Smooth muscle cell (in vitro differentiated cells): ENCODE measurements at regions not wholly inside any gene's neighbourhood (a gene's known extent, or its start where the extent isn't known, plus 50 kb on each side); places are given as distances from the start of the nearest gene placed in this dataset.

Experiments
- DNase-seq: peaks from one replicate; lab custom pipeline; 2025; ENCODE audit not compliant: unreplicated experiment; lab: John Stamatoyannopoulos, UW
- H2AFZ ChIP-seq: fragments of 200-600 bp; sonication (generic); 2 replicates; pipeline ENCODE4 v1.6.0; 2016; ENCODE audit warnings: antibody characterized with exemption, low read depth, mild to moderate bottlenecking
- H3F3A ChIP-seq: fragments of 200-600 bp; sonication (generic); 2 replicates; pipeline ENCODE4 v1.6.0; 2017; ENCODE audit warnings: antibody characterized with exemption, low read depth
- H3K27ac ChIP-seq: fragments of 200-600 bp; sonication (generic); 2 replicates; pipeline ENCODE4 v1.5.1; 2016; ENCODE audit warnings: low read depth, mild to moderate bottlenecking
- H3K27me3 ChIP-seq: fragments of 200-600 bp; sonication (generic); 2 replicates; pipeline ENCODE4 v1.6.1; 2016; ENCODE audit warnings: low read depth, mild to moderate bottlenecking
- H3K36me3 ChIP-seq: fragments of 200-600 bp; sonication (generic); 2 replicates; pipeline ENCODE4 v1.5.1; 2016; ENCODE audit warnings: low read depth
- H3K4me1 ChIP-seq: fragments of 200-600 bp; sonication (generic); 2 replicates; pipeline ENCODE4 v1.5.1; 2016; ENCODE audit warnings: low read depth
- H3K4me2 ChIP-seq: fragments of 200-600 bp; sonication (generic); 2 replicates; pipeline ENCODE4 v1.6.0; 2016; ENCODE audit warnings: mild to moderate bottlenecking
- H3K4me3 ChIP-seq: fragments of 200-600 bp; sonication (generic); 2 replicates; pipeline ENCODE4 v1.5.1; 2016; ENCODE audit warnings: mild to moderate bottlenecking
- H3K79me2 ChIP-seq: fragments of 200-600 bp; sonication (generic); 2 replicates; pipeline ENCODE4 v1.6.0; 2016; ENCODE audit warnings: low read depth, mild to moderate bottlenecking
- H3K9ac ChIP-seq: fragments of 200-600 bp; sonication (generic); 2 replicates; pipeline ENCODE4 v1.6.0; 2016; ENCODE audit warnings: low read depth
- H3K9me3 ChIP-seq: fragments of 200-600 bp; sonication (generic); replicated peaks from 2 replicates; pipeline ENCODE4 v1.5.1; 2016; ENCODE audit warnings: low read depth
- H4K20me1 ChIP-seq: fragments of 200-600 bp; sonication (generic); 2 replicates; pipeline ENCODE4 v1.6.0; 2016; ENCODE audit warnings: low read depth
- WGBS: methylation state at CpG from one replicate; pipeline ENCODE4 v1.1.7; 2016; ENCODE audit warnings: low lambda C conversion rate; 5-methylcytosine and 5-hydroxymethylcytosine counted together
- TF ChIP-seq, protein P1 (sequence below): fragments of 200-600 bp; sonication (generic); IDR thresholded peaks from 2 replicates; pipeline ENCODE4 v1.5.1; 2017; ENCODE audit warnings: borderline replicate concordance, mild to moderate bottlenecking, antibody characterized with exemption; ENCODE audit not compliant: insufficient read depth, poor library complexity, severe bottlenecking

DNA sequence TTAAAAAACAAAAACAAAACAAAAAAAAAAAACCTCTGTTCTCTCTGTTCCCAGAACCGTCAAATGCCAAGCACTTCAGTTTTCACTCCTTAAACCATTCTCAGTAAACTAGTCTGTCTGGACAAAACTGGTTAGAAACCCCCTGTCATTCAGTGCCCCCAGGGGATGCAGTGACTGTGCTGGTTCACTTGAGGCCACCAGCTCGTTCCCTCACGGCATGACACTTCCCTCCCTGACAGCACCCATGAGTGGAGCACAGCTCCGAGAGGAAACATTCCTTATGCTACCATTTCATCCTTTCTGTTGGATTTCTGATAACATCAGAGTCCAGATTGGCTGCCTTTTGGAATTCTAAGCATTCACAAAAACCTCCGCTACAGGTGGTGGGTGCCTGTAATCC is 244.0 kb upstream of the TPM1 start:
- H2AFZ ChIP-seq = no peak overlapping the region

DNA sequence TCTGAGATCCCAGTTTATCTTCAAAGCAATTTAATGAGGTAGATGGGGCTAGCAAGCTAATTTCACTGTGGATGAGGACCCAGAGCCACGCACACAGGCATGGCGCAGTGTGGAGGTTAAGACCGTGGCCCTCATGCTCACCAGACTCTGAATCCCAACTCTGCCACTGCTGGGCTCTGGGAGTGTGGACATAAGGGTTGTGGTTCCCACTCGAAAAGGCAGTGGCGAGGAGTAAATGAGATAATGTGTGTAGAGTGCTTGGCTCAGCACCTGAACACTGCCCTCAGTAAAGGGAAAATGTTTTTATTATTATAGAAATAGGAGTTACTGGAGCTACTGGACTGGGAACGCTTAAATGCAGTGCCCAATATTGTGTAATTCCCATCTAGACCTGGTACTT is 243.5 kb upstream of the TPM1 start:
- WGBS = 92% methylated on average over 6 of the region's 6 CpGs
- no peaks in the 10 kb centered on the region for H3F3A ChIP-seq
- no peak overlapping the region for H3K4me2 ChIP-seq
- H3K27me3 ChIP-seq = no peaks in the 10 kb centered on the region
- no peaks in the 10 kb centered on the region for H3K9me3 ChIP-seq
- no peak overlapping the region for H3K4me3 ChIP-seq
- TF ChIP-seq, protein P1, sequence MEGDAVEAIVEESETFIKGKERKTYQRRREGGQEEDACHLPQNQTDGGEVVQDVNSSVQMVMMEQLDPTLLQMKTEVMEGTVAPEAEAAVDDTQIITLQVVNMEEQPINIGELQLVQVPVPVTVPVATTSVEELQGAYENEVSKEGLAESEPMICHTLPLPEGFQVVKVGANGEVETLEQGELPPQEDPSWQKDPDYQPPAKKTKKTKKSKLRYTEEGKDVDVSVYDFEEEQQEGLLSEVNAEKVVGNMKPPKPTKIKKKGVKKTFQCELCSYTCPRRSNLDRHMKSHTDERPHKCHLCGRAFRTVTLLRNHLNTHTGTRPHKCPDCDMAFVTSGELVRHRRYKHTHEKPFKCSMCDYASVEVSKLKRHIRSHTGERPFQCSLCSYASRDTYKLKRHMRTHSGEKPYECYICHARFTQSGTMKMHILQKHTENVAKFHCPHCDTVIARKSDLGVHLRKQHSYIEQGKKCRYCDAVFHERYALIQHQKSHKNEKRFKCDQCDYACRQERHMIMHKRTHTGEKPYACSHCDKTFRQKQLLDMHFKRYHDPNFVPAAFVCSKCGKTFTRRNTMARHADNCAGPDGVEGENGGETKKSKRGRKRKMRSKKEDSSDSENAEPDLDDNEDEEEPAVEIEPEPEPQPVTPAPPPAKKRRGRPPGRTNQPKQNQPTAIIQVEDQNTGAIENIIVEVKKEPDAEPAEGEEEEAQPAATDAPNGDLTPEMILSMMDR = no peak
- no peak overlapping the region for H2AFZ ChIP-seq
- H3K79me2 ChIP-seq = no peaks in the 10 kb centered on the region
- H3K4me1 ChIP-seq = no peaks in the 10 kb centered on the region
- H4K20me1 ChIP-seq = no peaks in the 10 kb centered on the region
- H3K36me3 ChIP-seq = no peaks in the 10 kb centered on the region
- no peak for DNase-seq
- H3K9ac ChIP-seq = no peak overlapping the region
- H3K27ac ChIP-seq = no peak overlapping the region

More for the DNA sequence above, 244.0 kb upstream of the TPM1 start:
- Histone ChIP-seq H3K79me2 (no peaks in the 10 kb centered on the region), H3K4me1 (no peaks in the 10 kb centered on the region), H3K9me3 (no peaks in the 10 kb centered on the region), H4K20me1 (no peaks in the 10 kb centered on the region), H3K36me3 (no peaks in the 10 kb centered on the region), H3F3A (no peaks in the 10 kb centered on the region), H3K27ac (no peak overlapping the region), H3K9ac (no peak overlapping the region), H3K27me3 (no peaks in the 10 kb centered on the region), H3K4me2 (no peak overlapping the region), H3K4me3 (no peak overlapping the region)
- no peak for DNase-seq
- TF ChIP-seq, protein P1 = no peak
- 75% methylated on average over 5 of the region's 5 CpGs for WGBS

DNA sequence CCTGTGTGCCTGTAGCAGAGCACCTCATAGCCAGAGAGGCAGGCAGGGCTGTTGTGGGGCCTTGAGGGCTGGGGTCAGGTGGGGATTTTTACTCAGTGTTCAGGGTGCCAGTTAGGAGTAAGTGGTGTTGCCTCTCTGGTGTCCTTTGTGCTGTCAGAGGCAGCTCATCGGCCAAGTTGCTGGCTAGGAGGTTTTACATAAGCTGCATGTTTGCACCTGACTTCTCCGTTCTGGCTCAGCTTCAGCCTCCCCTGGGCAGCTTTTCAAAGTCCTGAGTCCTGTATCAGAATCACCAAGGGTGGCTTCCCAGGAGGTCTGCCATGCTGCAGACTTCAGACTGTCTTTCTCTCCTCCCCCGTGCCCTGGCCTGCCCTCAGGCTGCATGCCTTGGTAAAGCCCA is 242.6 kb upstream of the TPM1 start:
- H3K4me3 ChIP-seq = no peak overlapping the region
- H3K36me3 ChIP-seq = no peaks in the 10 kb centered on the region
- H3K4me2 ChIP-seq = no peak overlapping the region
- H3K4me1 ChIP-seq = no peaks in the 10 kb centered on the region
- no peak overlapping the region for H3K27ac ChIP-seq
- no peak overlapping the region for H2AFZ ChIP-seq
- no peak overlapping the region for H3K9ac ChIP-seq
- 92% methylated on average over 3 of the region's 3 CpGs for WGBS
- no peaks in the 10 kb centered on the region for H3K9me3 ChIP-seq
- no peaks in the 10 kb centered on the region for H3K79me2 ChIP-seq
- H3F3A ChIP-seq = no peaks in the 10 kb centered on the region
- H4K20me1 ChIP-seq = no peaks in the 10 kb centered on the region
- TF ChIP-seq, protein P1 = no peak
- DNase-seq = no peak
- no peaks in the 10 kb centered on the region for H3K27me3 ChIP-seq

DNA sequence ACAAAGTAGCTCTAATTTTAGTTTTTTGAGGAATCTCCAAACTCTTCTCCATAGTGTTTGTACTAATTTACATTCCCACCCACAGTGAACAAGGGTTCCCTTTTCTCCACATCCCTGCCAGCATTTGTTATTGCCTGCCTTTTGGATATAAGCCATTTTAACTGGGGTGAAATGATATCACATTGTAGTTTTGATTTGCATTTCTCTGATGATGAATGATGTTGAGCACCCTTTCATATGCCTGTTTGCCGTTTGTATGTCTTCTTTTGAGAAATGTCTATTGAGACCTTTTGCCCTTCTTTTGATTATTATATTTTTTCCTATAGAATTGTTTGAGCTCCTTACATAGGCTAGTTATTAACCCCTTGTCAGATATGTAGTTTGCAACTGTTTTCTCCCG is 239.9 kb upstream of the TPM1 start:
- no peak overlapping the region for H3K9ac ChIP-seq
- WGBS = 84% methylated on average over 2 of the region's 2 CpGs

More for the DNA sequence above, 239.9 kb upstream of the TPM1 start:
- DNase-seq = no peak
- Histone ChIP-seq H4K20me1 (no peaks in the 10 kb centered on the region), H2AFZ (no peak overlapping the region), H3F3A (no peaks in the 10 kb centered on the region), H3K36me3 (no peaks in the 10 kb centered on the region), H3K27ac (no peak overlapping the region), H3K79me2 (no peaks in the 10 kb centered on the region), H3K9me3 (no peaks in the 10 kb centered on the region), H3K4me1 (no peaks in the 10 kb centered on the region), H3K4me3 (no peak overlapping the region), H3K27me3 (no peaks in the 10 kb centered on the region), H3K4me2 (no peak overlapping the region)
- TF ChIP-seq, protein P1 = no peak
